Lung (tissue), 11 donors: ENCODE measurements at regions not wholly inside any gene's neighbourhood (a gene's known extent, or its start where the extent isn't known, plus 50 kb on each side); places are given as distances from the start of the nearest gene placed in this dataset.

Source experiments
- ATAC-seq: fragments of 200-7000 bp; cut with Tn5 transposase; one replicate; pipeline ENCODE4 v1.9.1; 2020; ENCODE audit warnings: moderate number of reproducible peaks; ENCODE audit not compliant: insufficient read depth, low FRiP score
- DNase-seq, 3 donors: peaks; one replicate each; pipeline ENCODE4 v3.0.0-alpha.2; 2013 to 2017
- H3K27ac ChIP-seq, 2 donors: one replicate each; pipeline ENCODE4 v1.5.1; 2013; ENCODE audit warnings: mild to moderate bottlenecking in 2 of 2, moderate library complexity in 2 of 2, control low read depth in 1 of 2, inconsistent platforms in 1 of 2, low read depth in 1 of 2, low read length in 1 of 2
- H3K27me3 ChIP-seq, 3 donors: one replicate each; pipeline ENCODE4 v1.5.1; 2013; ENCODE audit warnings: low read length in 2 of 3; ENCODE audit not compliant: control insufficient read depth in 3 of 3, insufficient read depth in 3 of 3
- H3K36me3 ChIP-seq, 4 donors: one replicate each; pipeline ENCODE4 v1.5.1; 2013; ENCODE audit warnings: low read length in 4 of 4, mild to moderate bottlenecking in 1 of 4, moderate library complexity in 1 of 4; ENCODE audit not compliant: control insufficient read depth in 4 of 4, insufficient read depth in 4 of 4
- H3K4me1 ChIP-seq, 5 donors: one replicate each; pipeline ENCODE4 v1.5.1; 2013; ENCODE audit warnings: low read length in 5 of 5, mild to moderate bottlenecking in 2 of 5, moderate library complexity in 1 of 5; ENCODE audit not compliant: control insufficient read depth in 5 of 5, insufficient read depth in 5 of 5
- H3K4me3 ChIP-seq: one replicate; pipeline ENCODE4 v1.5.1; 2013; ENCODE audit warnings: mild to moderate bottlenecking, control low read depth, moderate library complexity
- H3K9ac ChIP-seq, 2 donors: one replicate each; pipeline ENCODE4 v1.5.1; 2013; ENCODE audit warnings: low read length in 2 of 2, control low read depth in 1 of 2; ENCODE audit not compliant: insufficient read depth in 1 of 2
- H3K9me3 ChIP-seq, 4 donors: one replicate each; pipeline ENCODE4 v1.5.1; 2013; ENCODE audit warnings: low read length in 3 of 4, mild to moderate bottlenecking in 1 of 4, moderate library complexity in 1 of 4; ENCODE audit not compliant: control insufficient read depth in 4 of 4, insufficient read depth in 3 of 4
- WGBS, 2 donors: extraction: QIAGEN DNeasy Blood & Tissue Kit; methylation state at CpG; one replicate each; pipeline ENCODE4 v1.1.7; 2013; 5-methylcytosine and 5-hydroxymethylcytosine counted together
- TF ChIP-seq, protein P1 (sequence below): IDR thresholded peaks from 2 replicates; pipeline ENCODE4 v1.5.1; 2012; ENCODE audit warnings: mild to moderate bottlenecking; ENCODE audit errors: control extremely low read depth, extremely low read depth
- donor health status: control.
- donor health status: control.
- donor health status: Bipolar disorder and iron deficiency.
- donor health status: healthy.
- donor health status: DM: yes; HTN: yes; CAD: no.

DNA sequence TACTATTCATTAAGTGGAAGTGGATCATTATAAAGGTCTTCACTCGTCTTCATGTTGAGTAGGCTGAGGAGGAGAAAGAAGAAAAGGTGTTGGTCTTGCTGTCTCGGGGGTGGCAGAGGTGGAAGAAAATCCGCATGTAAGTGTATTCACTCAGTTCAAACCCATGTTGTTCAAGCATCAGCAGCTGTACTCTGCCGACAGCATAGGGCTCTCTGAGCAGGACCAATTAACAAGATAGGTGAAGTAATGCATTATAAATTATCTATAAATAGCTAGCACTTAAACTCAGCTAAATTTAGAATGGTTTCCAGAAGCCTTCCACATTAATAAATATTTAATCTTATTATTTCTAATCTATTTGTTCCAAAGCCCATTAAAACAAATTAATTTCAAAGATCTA, 116.8 kb downstream of the RGS2 start:
- Histone ChIP-seq H3K36me3 (no peaks in the 10 kb centered on the region), H3K27me3 (no peaks in the 10 kb centered on the region), H3K4me3 (no peak overlapping the region)

DNA sequence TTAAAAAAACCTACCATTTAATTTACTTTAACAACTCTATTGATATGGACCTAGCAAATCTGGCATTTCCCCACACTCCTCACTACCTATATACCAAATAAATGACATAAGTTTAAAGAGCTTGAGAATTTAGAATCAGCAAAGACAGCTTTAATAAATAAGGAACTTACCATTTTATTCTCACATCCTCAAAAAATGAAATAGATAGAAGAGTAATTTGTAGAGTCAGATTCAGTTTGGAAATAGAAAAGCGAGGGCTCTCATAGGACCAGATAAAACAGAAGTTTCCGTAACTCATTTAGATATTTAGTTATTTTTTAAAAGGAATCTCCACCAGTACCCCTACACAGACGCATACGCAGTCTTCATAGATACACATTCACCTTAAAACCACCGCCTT, 117.9 kb downstream of the RGS2 start:
- TF ChIP-seq, protein P1, sequence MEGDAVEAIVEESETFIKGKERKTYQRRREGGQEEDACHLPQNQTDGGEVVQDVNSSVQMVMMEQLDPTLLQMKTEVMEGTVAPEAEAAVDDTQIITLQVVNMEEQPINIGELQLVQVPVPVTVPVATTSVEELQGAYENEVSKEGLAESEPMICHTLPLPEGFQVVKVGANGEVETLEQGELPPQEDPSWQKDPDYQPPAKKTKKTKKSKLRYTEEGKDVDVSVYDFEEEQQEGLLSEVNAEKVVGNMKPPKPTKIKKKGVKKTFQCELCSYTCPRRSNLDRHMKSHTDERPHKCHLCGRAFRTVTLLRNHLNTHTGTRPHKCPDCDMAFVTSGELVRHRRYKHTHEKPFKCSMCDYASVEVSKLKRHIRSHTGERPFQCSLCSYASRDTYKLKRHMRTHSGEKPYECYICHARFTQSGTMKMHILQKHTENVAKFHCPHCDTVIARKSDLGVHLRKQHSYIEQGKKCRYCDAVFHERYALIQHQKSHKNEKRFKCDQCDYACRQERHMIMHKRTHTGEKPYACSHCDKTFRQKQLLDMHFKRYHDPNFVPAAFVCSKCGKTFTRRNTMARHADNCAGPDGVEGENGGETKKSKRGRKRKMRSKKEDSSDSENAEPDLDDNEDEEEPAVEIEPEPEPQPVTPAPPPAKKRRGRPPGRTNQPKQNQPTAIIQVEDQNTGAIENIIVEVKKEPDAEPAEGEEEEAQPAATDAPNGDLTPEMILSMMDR, result no peak
- H3K4me3 ChIP-seq, result no peak overlapping the region
- no peak overlapping the region for H3K9ac ChIP-seq
- no peak for DNase-seq
- peaks cover 0 to 8% (median 0%) of the 10 kb centered on the region in 5 donors for H3K4me1 ChIP-seq
- WGBS, 2 donors, result 91 to 92% methylated on average over 5 of the region's 5 CpGs
- H3K9me3 ChIP-seq, result peaks cover 0 to 1% (median 0%) of the 10 kb centered on the region in 4 donors
- ATAC-seq, result no peak
- no peak overlapping the region for H3K27ac ChIP-seq
- no peaks in the 10 kb centered on the region for H3K36me3 ChIP-seq
- no peaks in the 10 kb centered on the region for H3K27me3 ChIP-seq

More for the DNA sequence above, 116.8 kb downstream of the RGS2 start:
- H3K9me3 ChIP-seq, result peaks cover 0 to 1% (median 0%) of the 10 kb centered on the region in 4 donors
- ATAC-seq (no peak), DNase-seq (no peak)
- H3K27ac ChIP-seq, result no peak overlapping the region
- peaks cover 0 to 8% (median 0%) of the 10 kb centered on the region in 5 donors for H3K4me1 ChIP-seq
- WGBS, 2 donors, result 92 to 93% methylated on average over 4 of the region's 4 CpGs
- TF ChIP-seq, protein P1, result no peak
- H3K9ac ChIP-seq, result no peak overlapping the region

DNA sequence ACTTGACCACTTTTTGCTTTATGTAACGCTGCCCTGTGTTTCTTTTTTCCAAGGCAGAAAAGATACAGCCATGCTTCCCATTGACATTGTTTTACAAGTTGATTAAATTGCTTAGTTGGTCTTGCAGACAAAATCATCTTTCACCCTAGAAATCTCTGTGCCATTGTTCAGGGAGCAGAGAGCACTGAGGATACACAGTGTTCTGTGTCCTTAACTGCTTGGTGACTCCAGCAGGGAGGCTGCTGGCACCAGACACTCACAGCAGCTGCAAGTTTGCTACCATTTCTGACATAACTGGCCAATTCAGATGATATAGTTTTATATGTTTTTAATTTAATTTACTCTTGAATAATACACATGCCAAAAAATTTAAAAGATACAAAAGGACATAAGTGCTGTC, 118.7 kb downstream of the RGS2 start:
- ATAC-seq (no peak), DNase-seq (peak in 1 of 3 donors; percentile 19)
- Histone ChIP-seq H3K4me1 (peaks cover 0 to 8% (median 0%) of the 10 kb centered on the region in 5 donors), H3K4me3 (no peak overlapping the region), H3K27ac (no peak overlapping the region), H3K9ac (no peak overlapping the region), H3K27me3 (no peaks in the 10 kb centered on the region), H3K9me3 (peaks cover 0 to 1% (median 0%) of the 10 kb centered on the region in 4 donors), H3K36me3 (no peaks in the 10 kb centered on the region)
- TF ChIP-seq, protein P1, result no peak
- 87 to 94% methylated on average over 1 of the region's 1 CpG for WGBS, 2 donors

DNA sequence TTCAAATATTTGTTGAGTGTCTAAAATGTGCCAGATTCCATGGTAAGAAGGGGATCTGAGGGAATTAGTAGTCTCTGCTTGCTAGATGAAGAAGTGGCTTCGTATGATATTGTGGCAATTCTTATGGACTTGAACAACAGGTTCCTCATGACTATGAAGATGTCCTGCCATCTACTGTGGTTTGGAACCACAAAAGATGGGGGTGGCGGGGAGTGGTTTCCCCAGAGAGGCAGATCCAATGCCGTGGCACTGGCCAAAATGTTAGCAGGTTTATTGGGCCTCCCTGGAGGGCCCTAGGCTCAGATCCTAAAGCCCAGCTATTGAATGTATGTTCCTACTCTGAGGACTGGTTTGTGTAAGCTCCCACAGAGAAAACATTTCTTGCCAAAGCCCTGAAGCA, 120.8 kb downstream of the RGS2 start:
- H3K27me3 ChIP-seq, result no peaks in the 10 kb centered on the region
- H3K9me3 ChIP-seq, result peaks cover 0 to 2% (median 0%) of the 10 kb centered on the region in 4 donors
- H3K27ac ChIP-seq, result no peak overlapping the region
- DNase-seq, result no peak
- TF ChIP-seq, protein P1, result no peak
- no peak for ATAC-seq
- 67 to 70% methylated on average over 3 of the region's 3 CpGs for WGBS, 2 donors
- no peaks in the 10 kb centered on the region for H3K36me3 ChIP-seq
- no peak overlapping the region for H3K9ac ChIP-seq
- peaks cover 0 to 8% (median 0%) of the 10 kb centered on the region in 5 donors for H3K4me1 ChIP-seq
- H3K4me3 ChIP-seq, result no peak overlapping the region
